ENCODE measurements at regions not wholly inside any gene's neighbourhood (a gene's known extent, or its start where the extent isn't known, plus 50 kb on each side); places are given as distances from the start of the nearest gene placed in this dataset.

DNA sequence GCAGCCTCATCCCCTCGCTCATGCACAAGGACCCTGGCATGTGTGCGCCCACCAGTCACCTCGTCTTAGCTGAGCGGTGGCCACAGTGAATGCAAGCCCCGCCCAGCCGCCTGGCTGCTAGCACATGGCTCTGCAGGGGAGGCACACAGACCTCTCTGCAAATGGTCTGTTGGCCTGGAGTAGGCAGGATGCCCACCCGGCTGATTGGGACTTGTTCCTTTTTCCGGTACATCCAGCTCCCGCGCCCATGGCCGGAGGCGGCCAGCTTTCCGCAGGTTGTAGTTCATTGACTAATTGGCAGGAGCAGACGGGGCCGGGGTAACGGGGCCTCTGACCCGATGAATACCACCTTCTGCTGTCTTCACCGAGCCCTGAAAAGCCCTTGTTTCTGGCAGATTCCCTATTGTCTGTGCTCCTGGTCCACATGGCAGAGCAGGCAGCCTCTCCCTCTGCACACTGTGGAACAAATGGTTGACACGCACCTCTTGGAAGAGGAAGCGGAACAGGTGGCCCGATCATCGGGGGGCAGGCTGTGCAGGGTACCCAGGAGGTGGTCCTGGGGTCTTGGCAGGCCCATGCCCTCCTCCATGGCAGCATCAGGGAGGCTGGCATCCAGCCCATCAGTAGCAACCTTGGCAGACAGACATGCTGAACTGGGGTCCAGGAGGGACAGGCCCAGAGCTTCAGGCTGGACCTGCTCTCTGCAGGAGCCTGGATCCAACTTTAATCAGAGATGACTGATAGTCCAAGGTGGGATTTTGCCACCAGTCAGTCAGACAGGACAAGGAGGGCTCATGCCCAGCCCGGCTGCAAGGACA, 1512.0 kb downstream of the BRD1 start:
- in situ Hi-C loops (cut with HindIII; ENCODE audit: low pct_unique_long_range_greater_than_20kb, low sequenced_read_pairs): no loop called here
- no peak for TF ChIP-seq JUND (IDR thresholded peaks at IDR 0.05; ENCODE audit: low read depth)
- DNase-seq (ENCODE audit: low read depth in 1 of 2, low spot score in 1 of 2): no peak

DNA sequence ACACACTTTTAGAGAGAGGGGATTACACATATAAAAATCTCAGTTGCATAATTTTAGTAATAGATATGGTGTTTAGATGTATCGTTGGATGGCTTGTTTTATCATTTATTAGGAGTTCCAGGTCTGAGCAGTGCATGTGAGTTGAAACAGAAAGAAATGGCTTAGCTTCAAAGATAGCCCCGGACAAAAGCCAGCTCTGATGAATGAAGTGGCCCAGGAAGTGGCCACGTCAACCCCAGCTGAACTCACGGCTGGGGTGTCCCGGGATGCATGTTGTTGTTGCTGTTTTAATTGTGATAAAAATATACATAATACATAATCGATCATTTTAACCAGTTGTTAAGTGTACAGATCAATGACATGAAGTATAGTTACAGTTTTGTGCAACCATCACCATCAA, 1513.6 kb downstream of the BRD1 start:
- no peak for TF ChIP-seq JUND (IDR thresholded peaks at IDR 0.05; ENCODE audit: low read depth)
- DNase-seq (ENCODE audit: low read depth in 1 of 2, low spot score in 1 of 2): no peak
- in situ Hi-C loops (cut with HindIII; ENCODE audit: low pct_unique_long_range_greater_than_20kb, low sequenced_read_pairs): no loop called here

DNA sequence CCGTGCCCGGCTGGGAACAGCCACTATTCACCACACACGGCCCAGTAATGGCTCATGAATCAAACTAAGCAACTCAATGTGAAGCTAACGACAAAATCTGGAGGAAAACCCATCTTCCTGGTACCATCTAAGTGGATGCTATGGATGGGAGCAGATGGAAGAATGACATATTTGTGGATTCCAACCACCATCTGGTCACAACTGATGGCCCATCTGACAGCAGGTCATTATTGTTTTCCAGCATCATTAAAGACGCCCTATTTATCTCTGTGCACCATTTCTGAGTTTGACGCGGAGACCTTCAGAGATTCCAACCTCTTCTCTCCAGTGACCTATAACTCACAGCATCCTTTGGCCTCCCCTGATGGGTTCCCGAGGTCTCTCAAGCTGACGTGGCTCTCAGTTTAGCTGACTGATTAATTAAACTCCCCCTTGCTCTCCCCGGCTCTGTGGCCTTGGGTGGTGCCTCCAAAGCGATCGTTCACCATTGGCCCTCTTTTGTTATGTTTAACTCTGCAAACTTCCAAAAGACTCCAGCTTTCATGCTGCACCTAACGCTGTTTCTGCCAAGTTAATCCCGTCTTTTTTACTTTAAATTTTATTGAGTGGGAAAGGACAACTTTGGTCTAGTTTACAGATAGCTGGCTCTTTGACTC, 1514.4 kb downstream of the BRD1 start:
- in situ Hi-C loops (cut with HindIII; ENCODE audit: low pct_unique_long_range_greater_than_20kb, low sequenced_read_pairs): no loop called here
- DNase-seq (ENCODE audit: low read depth in 1 of 2, low spot score in 1 of 2): no peak
- TF ChIP-seq JUND (IDR thresholded peaks at IDR 0.05; ENCODE audit: low read depth): no peak

DNA sequence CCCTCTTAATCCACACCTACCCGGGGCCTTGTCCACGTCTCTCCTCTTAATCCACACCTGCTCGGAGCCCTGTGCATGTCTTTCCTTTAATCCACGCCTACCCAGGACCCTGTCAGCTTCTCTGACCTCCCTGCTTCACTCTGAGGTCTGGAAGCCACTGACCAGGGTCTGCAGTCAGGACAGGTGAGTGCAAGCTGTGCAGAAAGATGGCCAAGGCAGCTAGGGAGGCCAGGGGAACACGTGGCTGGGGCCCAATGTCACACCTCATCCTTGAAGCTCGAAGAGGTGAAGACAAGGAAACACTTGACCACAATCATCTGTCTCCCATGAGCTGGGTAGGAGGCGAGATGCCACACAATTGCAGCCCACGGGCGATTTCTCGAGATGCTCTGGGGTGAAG, 1516.9 kb downstream of the BRD1 start:
- in situ Hi-C loops (cut with HindIII; ENCODE audit: low pct_unique_long_range_greater_than_20kb, low sequenced_read_pairs): no loop called here
- no peak for TF ChIP-seq JUND (IDR thresholded peaks at IDR 0.05; ENCODE audit: low read depth)
- no peak for DNase-seq (ENCODE audit: low read depth in 1 of 2, low spot score in 1 of 2)

DNA sequence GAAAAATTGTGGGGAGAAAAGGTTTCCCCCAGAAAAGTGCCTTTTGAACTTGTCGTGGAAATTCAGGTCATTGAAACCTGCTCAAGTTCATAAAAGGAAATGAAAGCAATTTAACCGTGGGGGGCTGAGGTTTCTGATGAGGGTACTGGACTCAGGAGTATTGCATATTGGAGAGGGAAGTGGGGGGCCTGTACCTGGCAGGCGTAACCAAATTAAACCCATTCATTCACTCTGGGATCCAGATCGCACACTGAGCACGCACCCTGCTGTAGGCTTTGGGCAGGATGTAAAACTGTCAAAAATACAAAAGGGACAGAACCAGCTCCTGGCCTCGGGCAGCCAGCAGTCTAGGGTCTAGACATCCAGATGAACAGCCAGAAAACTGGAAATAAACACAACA, 1517.4 kb downstream of the BRD1 start:
- in situ Hi-C loops (cut with HindIII; ENCODE audit: low pct_unique_long_range_greater_than_20kb, low sequenced_read_pairs): no loop called here
- no peak for DNase-seq (ENCODE audit: low read depth in 1 of 2, low spot score in 1 of 2)
- no peak for TF ChIP-seq JUND (IDR thresholded peaks at IDR 0.05; ENCODE audit: low read depth)

DNA sequence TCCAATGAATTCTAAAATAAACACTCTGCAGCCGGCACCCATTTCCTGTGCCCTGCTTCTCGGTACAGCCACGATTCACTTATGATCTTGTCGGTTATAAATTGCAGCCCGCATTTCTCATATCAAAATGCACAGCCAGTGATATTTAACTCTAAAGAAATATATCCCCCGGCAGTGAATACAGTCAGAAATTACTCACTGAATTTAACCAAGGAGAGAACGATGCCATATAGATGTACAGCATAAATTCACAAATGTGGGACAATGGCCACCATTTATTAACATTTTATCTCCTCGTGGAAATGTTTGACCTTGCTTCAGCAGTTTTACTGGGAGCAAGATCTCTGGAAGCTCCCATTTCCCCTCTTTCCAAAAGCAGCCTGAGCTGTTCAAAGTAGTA, 1517.8 kb downstream of the BRD1 start:
- in situ Hi-C loops (cut with HindIII; ENCODE audit: low pct_unique_long_range_greater_than_20kb, low sequenced_read_pairs): no loop called here
- no peak for DNase-seq (ENCODE audit: low read depth in 1 of 2, low spot score in 1 of 2)
- TF ChIP-seq JUND (IDR thresholded peaks at IDR 0.05; ENCODE audit: low read depth): no peak

DNA sequence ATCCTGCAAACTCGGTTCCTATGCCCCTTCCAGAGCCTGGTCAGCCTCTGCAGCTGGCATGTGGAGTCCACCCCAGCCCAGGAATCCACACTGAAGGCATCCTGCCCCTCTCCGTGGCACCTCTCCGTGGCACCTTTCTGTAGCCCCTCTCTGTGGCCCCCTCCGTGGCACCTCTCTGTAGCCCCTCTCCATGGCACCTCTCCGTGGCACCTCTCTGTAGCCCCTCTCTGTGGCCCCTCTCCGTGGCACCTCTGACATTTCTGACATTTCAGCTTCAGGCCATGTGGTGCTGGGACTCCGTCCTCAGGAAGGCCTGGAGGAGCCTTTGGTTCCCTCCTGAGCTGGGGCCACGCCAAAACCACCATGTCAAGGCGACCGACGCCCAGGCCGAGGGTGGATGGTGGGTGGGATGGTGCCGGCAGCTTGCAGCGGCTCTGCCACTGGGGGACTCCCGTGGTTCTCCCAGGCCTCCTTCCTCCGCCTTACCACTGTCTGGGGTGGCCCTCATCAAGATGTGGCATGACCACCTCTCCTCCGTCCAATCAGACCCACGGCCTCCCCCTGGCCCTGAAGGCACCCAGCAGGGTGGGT, 1518.5 kb downstream of the BRD1 start:
- no peak for DNase-seq (ENCODE audit: low read depth in 1 of 2, low spot score in 1 of 2)
- TF ChIP-seq JUND (IDR thresholded peaks at IDR 0.05; ENCODE audit: low read depth): no peak
- in situ Hi-C loops (cut with HindIII; ENCODE audit: low pct_unique_long_range_greater_than_20kb, low sequenced_read_pairs): no loop called here

DNA sequence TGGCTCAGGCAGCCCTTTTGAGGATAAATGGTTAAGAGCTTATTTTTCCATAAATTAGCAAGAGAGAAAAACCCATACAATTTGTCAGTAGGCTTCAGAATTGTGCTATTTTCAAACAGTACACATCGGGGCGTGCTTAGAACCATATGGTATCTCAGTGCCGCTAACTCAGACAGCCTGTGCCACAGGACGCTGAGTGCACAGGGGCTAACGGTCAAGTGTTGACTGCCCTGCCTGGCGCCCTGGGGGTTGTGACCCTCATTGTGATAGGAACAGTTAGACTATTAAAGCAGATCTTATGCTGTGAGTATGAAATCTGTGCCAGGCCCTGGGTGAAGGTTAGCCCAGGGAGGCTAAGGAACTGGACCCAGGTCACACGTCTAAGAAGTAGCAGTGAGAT, 1519.7 kb downstream of the BRD1 start:
- no peak for DNase-seq (ENCODE audit: low read depth in 1 of 2, low spot score in 1 of 2)
- TF ChIP-seq JUND (IDR thresholded peaks at IDR 0.05; ENCODE audit: low read depth): no peak
- in situ Hi-C loops (cut with HindIII; ENCODE audit: low pct_unique_long_range_greater_than_20kb, low sequenced_read_pairs): no loop called here

DNA sequence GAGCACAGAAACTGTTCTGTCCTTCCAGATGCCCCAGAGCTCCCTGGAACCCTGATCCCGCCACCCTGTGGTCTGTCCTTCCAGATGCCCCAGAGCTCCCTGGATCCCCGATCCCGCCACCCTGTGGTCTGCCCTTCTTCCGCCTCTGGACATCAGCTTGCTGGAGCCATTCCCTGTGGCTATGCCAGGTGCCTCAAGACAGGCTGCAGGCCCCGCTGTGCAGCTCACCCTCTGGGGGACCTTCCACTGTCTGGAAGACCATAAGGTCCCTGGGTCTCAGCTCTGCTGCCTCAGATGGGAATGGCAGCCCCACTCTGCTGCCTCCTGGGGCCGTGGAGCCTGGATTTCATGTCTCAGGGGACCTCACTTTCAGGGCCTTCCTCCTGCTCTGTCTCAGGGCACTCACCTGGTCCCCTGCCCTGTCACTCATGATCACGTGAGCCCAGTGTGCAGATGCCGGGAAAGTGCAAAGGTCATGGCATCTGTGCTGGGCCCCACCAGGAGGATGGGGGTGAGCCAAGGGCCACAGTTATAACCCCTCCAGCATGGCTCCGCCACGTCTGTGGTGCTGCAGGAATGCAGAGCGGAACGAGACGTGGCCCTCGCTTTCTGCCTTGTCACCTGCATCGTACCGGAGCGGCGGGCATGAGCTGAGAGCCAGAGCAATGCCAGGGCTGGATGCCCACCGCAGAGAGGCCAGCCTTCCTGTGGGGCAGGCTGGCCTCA, 1520.7 kb downstream of the BRD1 start:
- in situ Hi-C loops (cut with HindIII; ENCODE audit: low pct_unique_long_range_greater_than_20kb, low sequenced_read_pairs): no loop called here
- DNase-seq (ENCODE audit: low read depth in 1 of 2, low spot score in 1 of 2): no peak
- TF ChIP-seq JUND (IDR thresholded peaks at IDR 0.05; ENCODE audit: low read depth): no peak

DNA sequence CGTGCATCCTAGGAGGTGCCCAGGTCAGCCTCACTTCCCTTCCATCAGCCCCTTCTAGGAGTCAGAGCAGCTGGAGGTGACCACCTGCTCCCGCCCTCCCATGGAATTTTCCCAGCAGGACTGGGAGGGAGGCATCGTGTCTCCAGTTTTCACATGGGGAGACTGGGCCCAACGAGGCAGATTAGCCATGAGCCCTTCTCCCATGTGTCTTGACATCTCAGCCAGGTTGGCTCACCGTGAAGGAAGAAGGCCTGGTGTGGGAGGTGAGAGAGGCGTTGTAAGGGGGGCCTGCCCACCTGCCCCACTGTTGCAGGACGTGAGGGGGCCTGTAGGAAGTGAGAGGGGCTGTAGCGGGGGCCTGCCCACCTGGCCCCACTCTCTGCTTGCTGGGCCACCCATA, 1521.4 kb downstream of the BRD1 start:
- in situ Hi-C loops (cut with HindIII; ENCODE audit: low pct_unique_long_range_greater_than_20kb, low sequenced_read_pairs): no loop called here
- no peak for DNase-seq (ENCODE audit: low read depth in 1 of 2, low spot score in 1 of 2)
- no peak for TF ChIP-seq JUND (IDR thresholded peaks at IDR 0.05; ENCODE audit: low read depth)

DNA sequence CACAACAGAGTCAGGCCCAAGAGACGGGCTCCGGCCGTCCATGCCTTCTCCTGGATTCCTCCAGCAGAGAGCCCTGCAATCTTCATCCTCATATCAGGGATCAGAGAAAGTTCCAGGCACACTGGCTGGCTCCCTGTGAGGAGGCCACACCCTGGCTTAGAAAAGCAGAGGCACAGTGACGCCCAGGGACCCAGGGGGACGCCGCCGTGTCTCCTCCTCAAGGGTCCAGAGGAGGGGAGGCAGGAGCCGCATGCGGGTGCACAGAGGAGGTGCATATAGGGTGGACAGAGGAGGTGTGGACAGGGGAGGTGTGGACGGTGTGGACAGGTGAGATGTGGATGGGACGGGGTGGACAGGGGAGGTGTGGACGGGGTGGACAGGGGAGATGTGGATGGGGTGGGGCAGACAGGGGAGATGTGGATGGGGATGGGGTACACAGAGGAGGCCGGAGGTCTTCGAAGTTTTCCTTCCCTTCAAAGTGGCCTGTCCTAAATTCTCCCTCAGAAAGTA, 1521.9 kb downstream of the BRD1 start:
- in situ Hi-C loops (cut with HindIII; ENCODE audit: low pct_unique_long_range_greater_than_20kb, low sequenced_read_pairs): no loop called here
- no peak for TF ChIP-seq JUND (IDR thresholded peaks at IDR 0.05; ENCODE audit: low read depth)
- DNase-seq (ENCODE audit: low read depth in 1 of 2, low spot score in 1 of 2): no peak

DNA sequence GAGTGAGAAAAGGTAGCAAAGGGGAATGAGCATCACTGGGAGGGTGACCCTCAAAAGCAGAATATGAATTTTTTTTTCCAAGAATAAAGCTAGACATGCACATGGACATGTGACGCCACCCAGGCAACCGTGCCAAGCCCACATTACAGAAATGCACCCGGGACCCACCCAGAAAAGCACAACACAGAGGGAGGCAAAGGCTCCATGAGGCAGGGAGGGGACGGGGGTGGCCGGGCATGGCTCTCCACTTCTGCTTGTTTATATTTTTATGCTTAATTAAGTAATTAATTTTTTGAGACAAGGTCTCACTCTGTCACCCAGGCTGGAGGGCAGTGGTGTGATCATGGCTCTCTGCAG, 1524.3 kb downstream of the BRD1 start:
- in situ Hi-C loops (cut with HindIII; ENCODE audit: low pct_unique_long_range_greater_than_20kb, low sequenced_read_pairs): no loop called here
- DNase-seq (ENCODE audit: low read depth in 1 of 2, low spot score in 1 of 2): no peak
- no peak for TF ChIP-seq JUND (IDR thresholded peaks at IDR 0.05; ENCODE audit: low read depth)
